Hepatocyte (in vitro differentiated cells): ENCODE measurements at regions not wholly inside any gene's neighbourhood (a gene's known extent, or its start where the extent isn't known, plus 50 kb on each side); places are given as distances from the start of the nearest gene placed in this dataset.

Experiments
- EZH2 ChIP-seq: fragments of 200-600 bp; sonication (generic); IDR thresholded peaks from 2 replicates; pipeline ENCODE4 v1.6.1; 2016; ENCODE audit warnings: antibody characterized with exemption, mild to moderate bottlenecking, borderline replicate concordance
- EZH2phosphoT487 ChIP-seq: fragments of 200-600 bp; sonication (generic); IDR thresholded peaks from one replicate; pipeline ENCODE4 v1.6.1; 2018; ENCODE audit warnings: antibody characterized with exemption, mild to moderate bottlenecking, low read depth, moderate library complexity; ENCODE audit not compliant: unreplicated experiment, severe bottlenecking

- TF ChIP-seq EZH2 (no peak), EZH2phosphoT487 (peak; percentile 70)
Measured at GRCh38 chr10:33507662-33508425, 173.4 kb upstream of the NRP1 start.
